ENCODE measurements at regions not wholly inside any gene's neighbourhood (a gene's known extent, or its start where the extent isn't known, plus 50 kb on each side); places are given as distances from the start of the nearest gene placed in this dataset.

DNA sequence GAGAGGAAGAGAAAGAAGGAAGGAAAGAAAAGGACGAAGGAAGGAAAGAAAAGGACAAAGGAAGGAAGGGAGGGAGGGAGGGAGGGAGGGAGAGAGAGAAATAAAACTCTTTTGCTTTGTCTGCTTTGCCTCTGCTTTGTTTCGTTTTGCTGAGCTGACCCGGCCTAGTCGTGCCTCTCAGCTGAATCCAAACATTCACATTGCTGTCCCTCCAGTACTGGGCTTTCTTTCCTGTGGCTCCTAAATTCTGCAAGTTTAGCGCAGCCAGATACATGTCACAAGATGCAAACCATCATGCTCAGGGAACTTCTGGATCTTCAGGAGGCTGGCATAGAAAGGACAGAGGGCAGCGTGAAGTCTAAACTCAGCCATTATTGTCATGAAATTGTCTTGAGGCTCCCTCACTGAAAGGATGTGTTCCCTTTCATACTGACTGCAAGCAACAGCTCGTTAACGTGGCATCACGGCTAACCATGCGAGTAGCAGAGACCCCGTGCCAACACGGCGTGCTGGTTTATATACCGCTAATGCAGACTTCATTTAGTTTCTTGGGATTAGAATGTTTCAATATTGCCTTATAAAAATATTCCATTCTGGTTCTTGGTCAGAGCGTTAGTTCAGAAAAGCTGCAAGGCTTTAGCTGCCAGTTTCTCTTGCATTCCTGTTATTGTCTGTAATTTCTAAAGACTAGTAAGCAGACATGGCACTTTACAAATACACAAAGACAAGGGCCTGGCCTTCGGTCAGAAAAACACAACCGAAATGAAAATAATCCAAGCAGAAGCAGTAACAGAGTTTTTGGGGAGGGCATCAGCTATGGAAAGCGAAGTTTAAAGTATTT, 94.2 kb downstream of the TMEM174 start (continued):
- TF ChIP-seq MAZ (IDR thresholded peaks at IDR 0.05; ENCODE audit: borderline replicate concordance, low read depth, low read length) = no peak
- TF ChIP-seq NFE2L2 (IDR thresholded peaks at IDR 0.05; ENCODE audit: low read depth, low read length) = no peak

DNA sequence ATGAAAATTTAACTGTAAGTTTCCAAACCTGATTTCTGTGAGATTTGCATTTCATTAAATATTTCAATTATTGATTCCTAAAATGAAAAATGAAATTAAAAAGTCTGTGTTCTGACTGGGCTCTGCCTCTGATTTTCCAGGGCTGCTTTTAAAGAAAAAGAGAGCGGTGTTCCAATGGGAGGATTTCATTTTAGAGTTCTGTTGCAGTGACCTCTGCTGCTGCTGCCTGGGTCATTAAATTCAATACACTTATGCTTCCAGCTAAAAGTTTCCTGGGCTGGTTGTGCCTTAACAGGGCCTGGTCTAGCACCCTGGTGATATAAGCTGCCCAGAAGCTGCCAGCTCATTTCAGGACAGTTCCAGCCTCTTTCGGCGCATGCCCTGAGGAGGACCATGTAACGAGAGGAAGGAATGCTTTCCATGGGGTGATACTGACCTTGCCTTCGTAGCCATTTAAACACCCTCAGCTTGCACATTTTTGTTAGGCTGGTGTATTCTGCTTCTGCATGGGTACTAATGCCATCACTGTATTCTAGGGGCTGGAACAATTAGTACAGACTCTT, 93.3 kb downstream of the TMEM174 start:
- no TSS peak for BruUV-seq (replicated peaks)
- intact Hi-C loops (cut with micrococcal nuclease) = no loop called here
- no peaks in the 10 kb centered on the region for H3K36me3 ChIP-seq (ENCODE audit: control insufficient read depth, insufficient read depth, low read length)
- no peaks in the 10 kb centered on the region for H3K79me1 ChIP-seq (ENCODE audit: low read depth in 1 of 2, low read length in 2 of 2)
- H3K9ac ChIP-seq (ENCODE audit: low read depth, low read length) = no peak overlapping the region
- no peak overlapping the region for H2AK5ac ChIP-seq (ENCODE audit: low read depth, low read length)
- H3K23ac ChIP-seq (ENCODE audit: low read depth, low read length) = peak overlapping the region; percentile 78; the same call in 1 of the 2 replicates
- no peak overlapping the region for H4K5ac ChIP-seq (ENCODE audit: low read depth, low read length)
- in situ Hi-C loops (cut with MboI; ENCODE audit: low sequenced_read_pairs) = no loop called here
- no peak overlapping the region for H3K18ac ChIP-seq (ENCODE audit: low read depth, low read length)
- H2AK9ac ChIP-seq (replicated peaks; ENCODE audit: low read depth, low read length, poor library complexity) = peak overlapping the region; percentile 31
- H3K4me2 ChIP-seq (ENCODE audit: low read depth, low read length) = no peak overlapping the region
- WGBS, 2 experiments (ENCODE audit: extremely low coverage in 2 of 2, insufficient read length in 1 of 2) = 90% methylated on average over 2 of the region's 5 CpGs; no CpG with 5 or more reads in 1 of the 2 experiments
- DNase-seq (no peak), ATAC-seq (ENCODE audit: low read depth) (peak; percentile 51)
- dilution Hi-C loops (cut with HindIII; ENCODE audit: low sequenced_read_pairs, unreplicated experiment) = no loop called here
- ChIA-PET CTCF (interaction anchor here (0.7 to 1.3 kb wide), 3 partner anchors 167 to 184 kb away, joined by 3 to 4 read pairs (median 3); no protein-coding TSS in a partner anchor), POLR2A (ENCODE audit: unreplicated experiment) (interaction anchor here (0.7 kb wide), 2 partner anchors 13 to 32 kb away, joined by 3 to 4 read pairs; no protein-coding TSS in a partner anchor)
- H3K9me1 ChIP-seq (ENCODE audit: insufficient read depth, low read length) = peaks cover 5% of the 10 kb centered on the region; the same call in 1 of the 2 replicates
- no peak overlapping the region for H3K4me3 ChIP-seq (ENCODE audit: insufficient read depth, low read depth, low read length)
- H3K56ac ChIP-seq (ENCODE audit: extremely low read depth, insufficient read depth, low read length) = no peak overlapping the region
- H3K9me3 ChIP-seq (ENCODE audit: control insufficient read depth, insufficient read depth, low read length) = no peaks in the 10 kb centered on the region
- H2BK120ac ChIP-seq (ENCODE audit: low read depth, low read length) = peak overlapping the region; percentile 73
- peaks cover 7% of the 10 kb centered on the region; the same call in 1 of the 2 replicates for H3K27me3 ChIP-seq (ENCODE audit: control insufficient read depth, insufficient read depth, low read length)
- peak overlapping the region; percentile 36 for H3K4ac ChIP-seq (ENCODE audit: low read depth, low read length)
- peak overlapping the region; percentile 75 for H2AFZ ChIP-seq (replicated peaks; ENCODE audit: low read length, poor library complexity)
- peak overlapping the region in 1 of 2 experiments; percentile 31; a peak in 1 of 4 replicates for H4K8ac ChIP-seq (ENCODE audit: low read depth in 2 of 2, low read length in 2 of 2)
- H2BK20ac ChIP-seq (ENCODE audit: low read depth, low read length) = peak overlapping the region; percentile 66
- peaks cover 12% of the 10 kb centered on the region for H3K4me1 ChIP-seq (ENCODE audit: control insufficient read depth, insufficient read depth, low read length)
- H2BK15ac ChIP-seq (ENCODE audit: low read depth, low read length) = no peak overlapping the region
- no peak overlapping the region for H3K27ac ChIP-seq (ENCODE audit: insufficient read depth, low read length)
- H3K14ac ChIP-seq (replicated peaks; ENCODE audit: low read depth, low read length) = peak overlapping the region; percentile 46; the same call in 1 of the 2 replicates
- H4K20me1 ChIP-seq (ENCODE audit: insufficient read depth, low read length) = no peaks in the 10 kb centered on the region
- H4K91ac ChIP-seq (ENCODE audit: insufficient read depth, low read depth, low read length) = no peak overlapping the region
- no peak overlapping the region for H2BK5ac ChIP-seq (ENCODE audit: low read depth, low read length, poor library complexity, severe bottlenecking)
- TF ChIP-seq CEBPB (IDR thresholded peaks at IDR 0.05; ENCODE audit: low read depth, low read length) = no peak
- TF ChIP-seq RFX5 (IDR thresholded peaks at IDR 0.05; ENCODE audit: low read depth, low read length) = no peak
- no peak for TF ChIP-seq CTCF (conservative IDR thresholded peaks at IDR 0.05; ENCODE audit: low read depth, low read length)
- TF ChIP-seq SMC3 (IDR thresholded peaks at IDR 0.05; ENCODE audit: low read depth, low read length) = no peak
- no peak for TF ChIP-seq MAFK (IDR thresholded peaks at IDR 0.05; ENCODE audit: low read depth, low read length)
- no peak for TF ChIP-seq POLR2A (IDR thresholded peaks at IDR 0.05; ENCODE audit: low read depth, low read length)
- TF ChIP-seq RAD21 (IDR thresholded peaks at IDR 0.05; ENCODE audit: low read length) = no peak
- no peak for TF ChIP-seq BHLHE40 (IDR thresholded peaks at IDR 0.05; ENCODE audit: low read depth, low read length)
- TF ChIP-seq MAZ (IDR thresholded peaks at IDR 0.05; ENCODE audit: borderline replicate concordance, low read depth, low read length) = no peak
- TF ChIP-seq NFE2L2 (IDR thresholded peaks at IDR 0.05; ENCODE audit: low read depth, low read length) = no peak
- TF ChIP-seq FOS (IDR thresholded peaks at IDR 0.05; ENCODE audit: low read depth, low read length) = no peak
- TF ChIP-seq, protein P1, sequence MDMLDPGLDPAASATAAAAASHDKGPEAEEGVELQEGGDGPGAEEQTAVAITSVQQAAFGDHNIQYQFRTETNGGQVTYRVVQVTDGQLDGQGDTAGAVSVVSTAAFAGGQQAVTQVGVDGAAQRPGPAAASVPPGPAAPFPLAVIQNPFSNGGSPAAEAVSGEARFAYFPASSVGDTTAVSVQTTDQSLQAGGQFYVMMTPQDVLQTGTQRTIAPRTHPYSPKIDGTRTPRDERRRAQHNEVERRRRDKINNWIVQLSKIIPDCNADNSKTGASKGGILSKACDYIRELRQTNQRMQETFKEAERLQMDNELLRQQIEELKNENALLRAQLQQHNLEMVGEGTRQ (IDR thresholded peaks at IDR 0.05; ENCODE audit: low read depth, low read length) = no peak
- no peak for TF ChIP-seq CHD1 (IDR thresholded peaks at IDR 0.05; ENCODE audit: low read depth, low read length)

Measured in IMR-90 (cell line).